K562 (cell line): ENCODE measurements at regions not wholly inside any gene's neighbourhood (a gene's known extent, or its start where the extent isn't known, plus 50 kb on each side); places are given as distances from the start of the nearest gene placed in this dataset.

Experiments
- ARHGAP35 ChIP-seq: fragments of 450-650 bp; IDR thresholded peaks from 2 replicates; pipeline ENCODE4 v1.6.1; 2018; ENCODE audit not compliant: partially characterized antibody
- CXXC5 ChIP-seq: fragments of 250-450 bp; sonication (Bioruptor Pico); IDR thresholded peaks from 2 replicates; pipeline ENCODE4 v1.8.0; 2022; ENCODE audit warnings: inconsistent platforms, mild to moderate bottlenecking, moderate library complexity
- GABPB1 ChIP-seq: sonication (generic); formaldehyde crosslinking; IDR thresholded peaks from 2 replicates; pipeline ENCODE4 v1.8.0; 2022; ENCODE audit warnings: mild to moderate bottlenecking, missing genetic modification reagents
- GTF2E2 ChIP-seq: fragments of 200-800 bp; sonication (Bioruptor generic); IDR thresholded peaks from 2 replicates; pipeline ENCODE4 v1.6.1; 2016; ENCODE audit warnings: missing genetic modification characterization, missing compliant biosample characterization
- HMG20A ChIP-seq: fragments of 450-650 bp; formaldehyde crosslinking; conservative IDR thresholded peaks from 2 replicates; pipeline ENCODE4 v1.4.0; 2020; ENCODE audit warnings: mild to moderate bottlenecking, mixed read lengths
- ILK ChIP-seq: fragments of 450-650 bp; IDR thresholded peaks from 2 replicates; pipeline ENCODE4 v1.6.1; 2016; ENCODE audit warnings: missing genetic modification characterization, low read depth, mild to moderate bottlenecking, missing compliant biosample characterization, moderate library complexity, borderline replicate concordance
- L3MBTL2 ChIP-seq: fragments of 450-650 bp; IDR thresholded peaks from 2 replicates; pipeline ENCODE4 v1.6.1; 2016; ENCODE audit warnings: mild to moderate bottlenecking, moderate library complexity
- ZFP1 ChIP-seq: fragments of 450-650 bp; formaldehyde crosslinking; IDR thresholded peaks from 2 replicates; pipeline ENCODE4 v1.4.0; 2020; ENCODE audit warnings: mild to moderate bottlenecking, mixed read lengths
- ZNF551 ChIP-seq: fragments of 250-450 bp; sonication (Bioruptor Pico); IDR thresholded peaks from 2 replicates; pipeline ENCODE4 v1.5.0; 2021; ENCODE audit warnings: mild to moderate bottlenecking, moderate library complexity
- ZNF699 ChIP-seq: fragments of 250-450 bp; sonication (Bioruptor Pico); IDR thresholded peaks from 2 replicates; pipeline ENCODE4 v1.8.0; 2021; ENCODE audit warnings: mild to moderate bottlenecking, moderate library complexity; ENCODE audit not compliant: insufficient replicate concordance
- ZNF76 ChIP-seq: fragments of 250-450 bp; sonication (Bioruptor Pico); IDR thresholded peaks from 2 replicates; pipeline ENCODE4 v1.4.0; 2020; ENCODE audit warnings: mild to moderate bottlenecking, moderate library complexity, borderline replicate concordance
- ZNF785 ChIP-seq: fragments of 250-450 bp; sonication (Bioruptor Pico); IDR thresholded peaks from 2 replicates; pipeline ENCODE4 v1.4.0; 2020; ENCODE audit warnings: mild to moderate bottlenecking
- TF ChIP-seq, protein P1 (sequence below): fragments of 250-450 bp; sonication (Bioruptor Pico); IDR thresholded peaks from 2 replicates; pipeline ENCODE4 v1.8.0; 2021; ENCODE audit warnings: mild to moderate bottlenecking, moderate library complexity
- TF ChIP-seq, protein P2 (sequence below): sonication (generic); formaldehyde crosslinking; IDR thresholded peaks from 2 replicates; pipeline ENCODE4 v1.9.0; 2022; ENCODE audit warnings: mild to moderate bottlenecking, missing genetic modification reagents
- TF ChIP-seq, protein P3 (sequence below): fragments of 250-450 bp; sonication (Bioruptor Pico); IDR thresholded peaks from 2 replicates; pipeline ENCODE4 v1.5.0; 2020; ENCODE audit warnings: mild to moderate bottlenecking
- TF ChIP-seq, protein P4 (sequence below): fragments of 250-450 bp; sonication (Bioruptor Pico); IDR thresholded peaks from 2 replicates; pipeline ENCODE4 v1.5.0; 2020; ENCODE audit warnings: mild to moderate bottlenecking, borderline replicate concordance
- TF ChIP-seq, protein P5 (sequence below), 2 experiments: fragments of 450-650 bp; conservative IDR thresholded peaks; 2 replicates each; pipeline ENCODE4 v1.6.1; 2017; ENCODE audit warnings: mild to moderate bottlenecking in 2 of 2, moderate library complexity in 2 of 2
- TF ChIP-seq, protein P6 (sequence below), 3 experiments: fragments of 200-800 bp in 1 of 3; sonication (Bioruptor generic) in 1 of 3; sonication (generic) in 1 of 3; formaldehyde crosslinking in 1 of 3; IDR thresholded peaks; 2 replicates each; pipeline versions ENCODE4 v1.6.1 to v1.8.0; 2016 to 2022; ENCODE audit warnings: mild to moderate bottlenecking in 2 of 3, missing compliant biosample characterization in 2 of 3, missing genetic modification characterization in 2 of 3, missing genetic modification reagents in 1 of 3

DNA sequence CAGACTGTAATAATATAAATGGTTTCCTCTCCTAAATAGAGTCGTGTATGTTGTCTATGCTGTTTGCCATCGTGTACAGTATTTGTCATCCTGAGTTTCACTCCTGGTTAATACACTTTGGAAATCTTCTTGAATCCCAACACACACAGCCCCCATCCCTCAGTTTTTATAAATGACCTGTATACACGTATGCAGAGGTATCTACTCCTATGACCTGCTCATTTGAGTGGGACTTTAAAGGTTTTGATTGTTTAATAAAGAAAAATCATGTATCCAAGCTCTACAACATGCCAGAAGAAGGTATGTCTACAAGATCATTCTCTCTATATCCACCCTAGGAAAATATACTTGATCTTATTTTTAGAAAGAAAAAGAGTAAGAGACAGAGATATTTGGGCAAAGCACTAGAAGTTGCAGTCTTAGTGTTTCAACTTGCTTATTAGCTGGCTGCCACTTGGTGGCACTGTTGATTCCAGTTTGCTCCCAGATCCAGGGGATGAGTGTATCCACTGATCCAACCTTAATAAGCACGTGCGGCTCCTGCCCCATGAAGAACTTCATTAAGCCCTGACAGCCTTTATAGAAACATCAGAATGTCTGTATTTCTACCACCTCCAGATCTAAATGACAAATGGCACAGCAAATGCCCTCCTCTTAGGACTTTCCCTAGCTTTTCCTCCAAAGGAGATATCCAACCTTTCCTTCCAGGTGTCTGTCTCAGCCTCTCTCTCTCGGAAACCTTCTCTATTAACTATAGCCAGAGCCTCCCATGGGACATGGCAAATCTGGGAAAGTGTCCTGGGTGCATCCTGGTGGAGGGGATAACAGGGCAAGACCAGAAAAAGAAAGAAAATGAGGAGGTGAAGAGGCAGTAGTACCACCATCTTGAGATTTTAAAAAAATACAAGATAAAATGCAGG is 181.6 kb upstream of the NEBL start (continued):
- TF ChIP-seq, protein P1, sequence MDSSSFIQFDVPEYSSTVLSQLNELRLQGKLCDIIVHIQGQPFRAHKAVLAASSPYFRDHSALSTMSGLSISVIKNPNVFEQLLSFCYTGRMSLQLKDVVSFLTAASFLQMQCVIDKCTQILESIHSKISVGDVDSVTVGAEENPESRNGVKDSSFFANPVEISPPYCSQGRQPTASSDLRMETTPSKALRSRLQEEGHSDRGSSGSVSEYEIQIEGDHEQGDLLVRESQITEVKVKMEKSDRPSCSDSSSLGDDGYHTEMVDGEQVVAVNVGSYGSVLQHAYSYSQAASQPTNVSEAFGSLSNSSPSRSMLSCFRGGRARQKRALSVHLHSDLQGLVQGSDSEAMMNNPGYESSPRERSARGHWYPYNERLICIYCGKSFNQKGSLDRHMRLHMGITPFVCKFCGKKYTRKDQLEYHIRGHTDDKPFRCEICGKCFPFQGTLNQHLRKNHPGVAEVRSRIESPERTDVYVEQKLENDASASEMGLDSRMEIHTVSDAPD (CRISPR knock-in tag), result 0 out of 2 replicates have a peak, but pooled peaks have one; percentile 34
- TF ChIP-seq, protein P2, sequence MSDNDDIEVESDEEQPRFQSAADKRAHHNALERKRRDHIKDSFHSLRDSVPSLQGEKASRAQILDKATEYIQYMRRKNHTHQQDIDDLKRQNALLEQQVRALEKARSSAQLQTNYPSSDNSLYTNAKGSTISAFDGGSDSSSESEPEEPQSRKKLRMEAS, result no peak
- TF ChIP-seq GABPB1 (CRISPR knock-in tag) (no peak), GTF2E2 (tag) (0 out of 2 replicates have a peak, but pooled peaks have one; percentile 75), HMG20A (0 out of 2 replicates have a peak, but pooled peaks have one; percentile 18), CXXC5 (peak; percentile 78), ZNF76 (CRISPR knock-in tag) (peak; percentile 98), ILK (peak; percentile 54; the same call in 1 of the 2 replicates), ZNF785 (CRISPR knock-in tag) (peak; percentile 78), ZNF699 (CRISPR knock-in tag) (no peak), ARHGAP35 (no peak), ZNF551 (CRISPR knock-in tag) (no peak), ZFP1 (CRISPR knock-in tag) (peak; percentile 68; the same call in 1 of the 2 replicates), L3MBTL2 (peak; percentile 95)
- TF ChIP-seq, protein P3, sequence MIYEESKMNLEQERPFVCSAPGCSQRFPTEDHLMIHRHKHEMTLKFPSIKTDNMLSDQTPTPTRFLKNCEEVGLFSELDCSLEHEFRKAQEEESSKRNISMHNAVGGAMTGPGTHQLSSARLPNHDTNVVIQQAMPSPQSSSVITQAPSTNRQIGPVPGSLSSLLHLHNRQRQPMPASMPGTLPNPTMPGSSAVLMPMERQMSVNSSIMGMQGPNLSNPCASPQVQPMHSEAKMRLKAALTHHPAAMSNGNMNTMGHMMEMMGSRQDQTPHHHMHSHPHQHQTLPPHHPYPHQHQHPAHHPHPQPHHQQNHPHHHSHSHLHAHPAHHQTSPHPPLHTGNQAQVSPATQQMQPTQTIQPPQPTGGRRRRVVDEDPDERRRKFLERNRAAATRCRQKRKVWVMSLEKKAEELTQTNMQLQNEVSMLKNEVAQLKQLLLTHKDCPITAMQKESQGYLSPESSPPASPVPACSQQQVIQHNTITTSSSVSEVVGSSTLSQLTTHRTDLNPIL (CRISPR knock-in tag), result peak; percentile 89
- TF ChIP-seq, protein P4, sequence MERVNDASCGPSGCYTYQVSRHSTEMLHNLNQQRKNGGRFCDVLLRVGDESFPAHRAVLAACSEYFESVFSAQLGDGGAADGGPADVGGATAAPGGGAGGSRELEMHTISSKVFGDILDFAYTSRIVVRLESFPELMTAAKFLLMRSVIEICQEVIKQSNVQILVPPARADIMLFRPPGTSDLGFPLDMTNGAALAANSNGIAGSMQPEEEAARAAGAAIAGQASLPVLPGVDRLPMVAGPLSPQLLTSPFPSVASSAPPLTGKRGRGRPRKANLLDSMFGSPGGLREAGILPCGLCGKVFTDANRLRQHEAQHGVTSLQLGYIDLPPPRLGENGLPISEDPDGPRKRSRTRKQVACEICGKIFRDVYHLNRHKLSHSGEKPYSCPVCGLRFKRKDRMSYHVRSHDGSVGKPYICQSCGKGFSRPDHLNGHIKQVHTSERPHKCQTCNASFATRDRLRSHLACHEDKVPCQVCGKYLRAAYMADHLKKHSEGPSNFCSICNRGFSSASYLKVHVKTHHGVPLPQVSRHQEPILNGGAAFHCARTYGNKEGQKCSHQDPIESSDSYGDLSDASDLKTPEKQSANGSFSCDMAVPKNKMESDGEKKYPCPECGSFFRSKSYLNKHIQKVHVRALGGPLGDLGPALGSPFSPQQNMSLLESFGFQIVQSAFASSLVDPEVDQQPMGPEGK, result peak; percentile 91
- TF ChIP-seq, protein P5, sequence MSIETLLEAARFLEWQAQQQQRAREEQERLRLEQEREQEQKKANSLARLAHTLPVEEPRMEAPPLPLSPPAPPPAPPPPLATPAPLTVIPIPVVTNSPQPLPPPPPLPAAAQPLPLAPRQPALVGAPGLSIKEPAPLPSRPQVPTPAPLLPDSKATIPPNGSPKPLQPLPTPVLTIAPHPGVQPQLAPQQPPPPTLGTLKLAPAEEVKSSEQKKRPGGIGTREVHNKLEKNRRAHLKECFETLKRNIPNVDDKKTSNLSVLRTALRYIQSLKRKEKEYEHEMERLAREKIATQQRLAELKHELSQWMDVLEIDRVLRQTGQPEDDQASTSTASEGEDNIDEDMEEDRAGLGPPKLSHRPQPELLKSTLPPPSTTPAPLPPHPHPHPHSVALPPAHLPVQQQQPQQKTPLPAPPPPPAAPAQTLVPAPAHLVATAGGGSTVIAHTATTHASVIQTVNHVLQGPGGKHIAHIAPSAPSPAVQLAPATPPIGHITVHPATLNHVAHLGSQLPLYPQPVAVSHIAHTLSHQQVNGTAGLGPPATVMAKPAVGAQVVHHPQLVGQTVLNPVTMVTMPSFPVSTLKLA (conservative IDR thresholded peaks at IDR 0.05), result peak in 1 of 2 experiments; percentile 44; a peak in 2 of 4 replicates
- TF ChIP-seq, protein P6, sequence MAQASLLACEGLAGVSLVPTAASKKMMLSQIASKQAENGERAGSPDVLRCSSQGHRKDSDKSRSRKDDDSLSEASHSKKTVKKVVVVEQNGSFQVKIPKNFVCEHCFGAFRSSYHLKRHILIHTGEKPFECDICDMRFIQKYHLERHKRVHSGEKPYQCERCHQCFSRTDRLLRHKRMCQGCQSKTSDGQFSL (CRISPR knock-in tag; IDR thresholded peaks at IDR 0.05), result no peak
- TF ChIP-seq, protein P6 (tag; IDR thresholded peaks at IDR 0.05), result peak in 1 of 2 experiments; percentile 92; a peak in 1 of 4 replicates
